B cell (primary cell): ENCODE measurements at regions not wholly inside any gene's neighbourhood (a gene's known extent, or its start where the extent isn't known, plus 50 kb on each side); places are given as distances from the start of the nearest gene placed in this dataset.

ENCODE experiments used
- ATAC-seq: fragments of 200-7000 bp; cut with Tn5 transposase; one replicate; pipeline ENCODE4 v1.10.0; 2021; ENCODE audit warnings: low read depth, mild to moderate bottlenecking, moderate number of reproducible peaks, moderate library complexity
- CTCF ChIA-PET: fragments of 350-600 bp; sonication (Branson Sonifier 250); formaldehyde crosslinking; loops from one replicate; lab custom pipeline; 2021; ENCODE audit warnings: antibody characterized with exemption, inconsistent platforms; lab: Charles Lee
- POLR2A ChIA-PET: fragments of 350-600 bp; sonication (Branson Sonifier 250); formaldehyde crosslinking; loops from one replicate; lab custom pipeline; 2021; ENCODE audit warnings: antibody characterized with exemption; lab: Charles Lee
- DNase-seq: peaks from one replicate; pipeline ENCODE4 v3.0.0; 2013
- H2AFZ ChIP-seq: 2 replicates; pipeline ENCODE4 v1.6.1; 2012; ENCODE audit warnings: mild to moderate bottlenecking, low read depth, low read length; ENCODE audit not compliant: insufficient read depth, poor library complexity, severe bottlenecking
- H3K27ac ChIP-seq, 2 donors: 1 replicate in 1 of 2; 2 replicates in 1 of 2; pipeline ENCODE4 v1.5.1; 2012 to 2013; ENCODE audit warnings: low read length in 2 of 2, mild to moderate bottlenecking in 2 of 2, moderate library complexity in 1 of 2
- H3K27me3 ChIP-seq, 4 experiments: fragments of 200-600 bp in 1 of 4; sonication (generic) in 1 of 4; replicated peaks in 1 of 4; 1 replicate in 2 of 4; 2 replicates in 2 of 4; pipeline versions ENCODE4 v1.6.1 to v1.7.0; 2013 to 2016; ENCODE audit warnings: low read length in 3 of 4, mild to moderate bottlenecking in 2 of 4, mixed read lengths in 1 of 4, moderate library complexity in 1 of 4; ENCODE audit not compliant: insufficient read depth in 4 of 4, control insufficient read depth in 3 of 4; ENCODE audit errors: control extremely low read depth in 1 of 4
- H3K36me3 ChIP-seq, 2 experiments: replicated peaks in 1 of 2; 1 replicate in 1 of 2; 2 replicates in 1 of 2; pipeline versions ENCODE4 v1.6.1 to v1.7.1; 2013; ENCODE audit warnings: low read length in 1 of 2; ENCODE audit not compliant: insufficient read depth in 2 of 2, control insufficient read depth in 1 of 2; ENCODE audit errors: control extremely low read depth in 1 of 2, extremely low read depth in 1 of 2
- H3K4me1 ChIP-seq, 2 donors: fragments of 200-600 bp in 1 of 2; sonication (generic) in 1 of 2; 1 replicate in 1 of 2; 2 replicates in 1 of 2; pipeline versions ENCODE4 v1.5.1 to v1.6.1; 2013 to 2017; ENCODE audit warnings: low read length in 2 of 2; ENCODE audit not compliant: control insufficient read depth in 2 of 2, insufficient read depth in 2 of 2
- H3K4me2 ChIP-seq: replicated peaks from 2 replicates; pipeline ENCODE3; 2012; ENCODE audit warnings: mild to moderate bottlenecking, low read depth, low read length; ENCODE audit not compliant: poor library complexity, severe bottlenecking
- H3K4me3 ChIP-seq, 5 experiments: fragments of 200-600 bp in 1 of 5; sonication (generic) in 1 of 5; 1 replicate in 3 of 5; 2 replicates in 2 of 5; pipeline versions ENCODE4 v1.5.1 to v1.7.0; 2011 to 2016; ENCODE audit warnings: low read length in 4 of 5, mild to moderate bottlenecking in 4 of 5, low read depth in 2 of 5, control low read depth in 1 of 5, moderate library complexity in 1 of 5; ENCODE audit not compliant: insufficient read depth in 1 of 5; ENCODE audit errors: control extremely low read depth in 1 of 5, extremely low read depth in 1 of 5
- H3K79me2 ChIP-seq: fragments of 200-600 bp; sonication (generic); one replicate; pipeline ENCODE4 v1.6.0; 2016; ENCODE audit warnings: low read length; ENCODE audit not compliant: control insufficient read depth, insufficient read depth
- H3K9ac ChIP-seq: fragments of 200-600 bp; sonication (generic); 2 replicates; pipeline ENCODE4 v1.6.1; 2017; ENCODE audit warnings: mild to moderate bottlenecking, low read length, moderate library complexity
- H3K9me3 ChIP-seq, 3 donors: one replicate each; pipeline versions ENCODE4 v1.6.1 to v1.7.1; 2013; ENCODE audit warnings: low read length in 2 of 3; ENCODE audit not compliant: control insufficient read depth in 2 of 3, insufficient read depth in 1 of 3; ENCODE audit errors: control extremely low read depth in 1 of 3
- H4K20me1 ChIP-seq: 2 replicates; pipeline ENCODE4 v1.6.0; 2012; ENCODE audit warnings: mild to moderate bottlenecking, low read length; ENCODE audit not compliant: insufficient read depth, control insufficient read depth, poor library complexity, severe bottlenecking
- H3K27ac Mint-ChIP-seq: one replicate; pipeline ENCODE4 v1.8.0; 2021; ENCODE audit warnings: mixed read lengths
- H3K27me3 Mint-ChIP-seq: one replicate; pipeline ENCODE4 v1.8.0; 2021; ENCODE audit warnings: mixed read lengths
- H3K4me1 Mint-ChIP-seq: one replicate; pipeline ENCODE4 v1.8.0; 2021; ENCODE audit warnings: mixed read lengths
- H3K4me3 Mint-ChIP-seq: one replicate; pipeline ENCODE4 v1.8.0; 2021; ENCODE audit warnings: mixed read lengths
- H3K9me3 Mint-ChIP-seq: one replicate; pipeline ENCODE4 v1.8.0; 2022; ENCODE audit warnings: mixed read lengths; ENCODE audit not compliant: insufficient read depth
- EZH2 ChIP-seq: IDR thresholded peaks from 2 replicates; pipeline ENCODE4 v1.6.1; 2012; ENCODE audit warnings: borderline replicate concordance, low read depth, mild to moderate bottlenecking, moderate library complexity, low read length; ENCODE audit not compliant: insufficient read depth, poor library complexity, severe bottlenecking
- WGBS: methylation state at CpG from one replicate; pipeline ENCODE4 v1.1.5; 2013; ENCODE audit warnings: missing lambda C conversion rate; ENCODE audit not compliant: insufficient coverage; 5-methylcytosine and 5-hydroxymethylcytosine counted together
- intact Hi-C: fragments of 100-400 bp; cut with micrococcal nuclease; formaldehyde crosslinking; loops from one replicate; pipeline ENCODE4 v1.10.0; 2022
- TF ChIP-seq, protein P1 (sequence below): fragments of 200-600 bp; IDR thresholded peaks from one replicate; pipeline ENCODE4 v1.8.0; 2022; ENCODE audit warnings: antibody characterized with exemption, mild to moderate bottlenecking

- Histone ChIP-seq H3K4me1 (no peaks in the 10 kb centered on the region), H3K27ac (no peak overlapping the region), H3K79me2 (no peaks in the 10 kb centered on the region), H3K36me3 (no peaks in the 10 kb centered on the region), H3K4me2 (no peak overlapping the region), H3K9ac (no peak overlapping the region), H3K9me3 (no peaks in the 10 kb centered on the region), H2AFZ (no peak overlapping the region), H3K4me3 (no peak overlapping the region), H4K20me1 (no peaks in the 10 kb centered on the region), H3K27me3 (no peaks in the 10 kb centered on the region)
- Mint-ChIP-seq H3K27ac (no peak overlapping the region), H3K4me3 (no peak overlapping the region), H3K4me1 (no peaks in the 10 kb centered on the region), H3K27me3 (no peaks in the 10 kb centered on the region), H3K9me3 (no peaks in the 10 kb centered on the region)
- ChIA-PET POLR2A (no interaction called here), CTCF (no interaction called here)
- ATAC-seq (no peak), DNase-seq (no peak)
- WGBS: 92% methylated on average over 1 of the region's 1 CpG
- intact Hi-C loops: no loop called here
- TF ChIP-seq, protein P1, sequence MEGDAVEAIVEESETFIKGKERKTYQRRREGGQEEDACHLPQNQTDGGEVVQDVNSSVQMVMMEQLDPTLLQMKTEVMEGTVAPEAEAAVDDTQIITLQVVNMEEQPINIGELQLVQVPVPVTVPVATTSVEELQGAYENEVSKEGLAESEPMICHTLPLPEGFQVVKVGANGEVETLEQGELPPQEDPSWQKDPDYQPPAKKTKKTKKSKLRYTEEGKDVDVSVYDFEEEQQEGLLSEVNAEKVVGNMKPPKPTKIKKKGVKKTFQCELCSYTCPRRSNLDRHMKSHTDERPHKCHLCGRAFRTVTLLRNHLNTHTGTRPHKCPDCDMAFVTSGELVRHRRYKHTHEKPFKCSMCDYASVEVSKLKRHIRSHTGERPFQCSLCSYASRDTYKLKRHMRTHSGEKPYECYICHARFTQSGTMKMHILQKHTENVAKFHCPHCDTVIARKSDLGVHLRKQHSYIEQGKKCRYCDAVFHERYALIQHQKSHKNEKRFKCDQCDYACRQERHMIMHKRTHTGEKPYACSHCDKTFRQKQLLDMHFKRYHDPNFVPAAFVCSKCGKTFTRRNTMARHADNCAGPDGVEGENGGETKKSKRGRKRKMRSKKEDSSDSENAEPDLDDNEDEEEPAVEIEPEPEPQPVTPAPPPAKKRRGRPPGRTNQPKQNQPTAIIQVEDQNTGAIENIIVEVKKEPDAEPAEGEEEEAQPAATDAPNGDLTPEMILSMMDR: no peak
- TF ChIP-seq EZH2: no peak
These were observed 523.9 kb downstream of the PLOD2 start for GRCh38 chr3:145637105-145637504.

DNA sequence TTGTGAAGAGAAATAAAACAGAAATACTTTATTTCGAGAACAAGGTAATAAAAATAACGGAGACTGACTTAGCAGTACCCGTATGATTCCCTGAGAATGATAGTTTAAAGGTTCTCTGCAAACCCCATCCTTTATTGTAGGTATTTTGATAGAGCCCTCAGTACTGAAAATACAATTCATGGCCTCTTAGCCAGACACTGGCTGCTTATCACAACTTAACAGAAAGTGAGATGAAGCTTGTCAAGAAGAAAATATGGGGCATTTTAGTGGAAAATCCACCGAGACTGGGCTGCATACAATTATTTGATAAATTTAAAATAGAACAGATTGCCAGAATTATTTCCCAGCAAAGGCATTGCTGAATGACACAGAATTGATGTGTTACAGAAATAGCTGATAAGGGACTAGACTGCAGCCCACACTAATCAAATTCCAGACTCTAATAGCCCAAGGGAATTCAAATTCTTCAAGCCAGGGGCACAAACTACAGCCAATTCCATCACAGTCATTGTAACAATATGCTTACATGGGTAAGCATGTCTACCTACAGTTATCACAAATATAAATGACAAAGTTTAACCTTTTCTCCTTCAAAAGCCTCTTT, 521.9 kb downstream of the PLOD2 start:
- Mint-ChIP-seq H3K27ac (no peak overlapping the region), H3K27me3 (no peaks in the 10 kb centered on the region), H3K4me3 (no peak overlapping the region), H3K9me3 (no peaks in the 10 kb centered on the region), H3K4me1 (no peaks in the 10 kb centered on the region)
- Histone ChIP-seq H3K9me3 (no peaks in the 10 kb centered on the region), H3K4me2 (no peak overlapping the region), H3K9ac (no peak overlapping the region), H3K4me3 (no peak overlapping the region), H4K20me1 (no peaks in the 10 kb centered on the region), H3K36me3 (no peaks in the 10 kb centered on the region), H3K27ac (no peak overlapping the region), H3K4me1 (no peaks in the 10 kb centered on the region), H2AFZ (no peak overlapping the region), H3K27me3 (no peaks in the 10 kb centered on the region), H3K79me2 (no peaks in the 10 kb centered on the region)
- WGBS: no CpG with 5 or more reads among the region's 4 CpGs
- intact Hi-C loops: no loop called here
- no peak for ATAC-seq
- POLR2A ChIA-PET: no interaction called here
- TF ChIP-seq EZH2: no peak
- TF ChIP-seq, protein P1: no peak
- no peak for DNase-seq
- CTCF ChIA-PET: no interaction called here
